Gastrocnemius medialis (tissue), 4 donors: ENCODE measurements at regions not wholly inside any gene's neighbourhood (a gene's known extent, or its start where the extent isn't known, plus 50 kb on each side); places are given as distances from the start of the nearest gene placed in this dataset.

Experiments
- POLR2A ChIP-seq, 2 donors: fragments of 450-650 bp; IDR thresholded peaks; one replicate each; pipeline ENCODE4 v1.6.1; 2017; ENCODE audit warnings: antibody characterized with exemption in 2 of 2, mild to moderate bottlenecking in 2 of 2, moderate library complexity in 2 of 2
- TF ChIP-seq, protein P1 (sequence below), 5 experiments: fragments of 450-650 bp in 3 of 5; fragments of 200-600 bp in 2 of 5; sonication (generic) in 2 of 5; IDR thresholded peaks in 4 of 5; conservative IDR thresholded peaks in 1 of 5; 1 replicate in 4 of 5; 2 replicates in 1 of 5; pipeline ENCODE4 v1.5.1; 2016 to 2019; ENCODE audit warnings: antibody characterized with exemption in 5 of 5, mild to moderate bottlenecking in 3 of 5, moderate library complexity in 3 of 5

DNA sequence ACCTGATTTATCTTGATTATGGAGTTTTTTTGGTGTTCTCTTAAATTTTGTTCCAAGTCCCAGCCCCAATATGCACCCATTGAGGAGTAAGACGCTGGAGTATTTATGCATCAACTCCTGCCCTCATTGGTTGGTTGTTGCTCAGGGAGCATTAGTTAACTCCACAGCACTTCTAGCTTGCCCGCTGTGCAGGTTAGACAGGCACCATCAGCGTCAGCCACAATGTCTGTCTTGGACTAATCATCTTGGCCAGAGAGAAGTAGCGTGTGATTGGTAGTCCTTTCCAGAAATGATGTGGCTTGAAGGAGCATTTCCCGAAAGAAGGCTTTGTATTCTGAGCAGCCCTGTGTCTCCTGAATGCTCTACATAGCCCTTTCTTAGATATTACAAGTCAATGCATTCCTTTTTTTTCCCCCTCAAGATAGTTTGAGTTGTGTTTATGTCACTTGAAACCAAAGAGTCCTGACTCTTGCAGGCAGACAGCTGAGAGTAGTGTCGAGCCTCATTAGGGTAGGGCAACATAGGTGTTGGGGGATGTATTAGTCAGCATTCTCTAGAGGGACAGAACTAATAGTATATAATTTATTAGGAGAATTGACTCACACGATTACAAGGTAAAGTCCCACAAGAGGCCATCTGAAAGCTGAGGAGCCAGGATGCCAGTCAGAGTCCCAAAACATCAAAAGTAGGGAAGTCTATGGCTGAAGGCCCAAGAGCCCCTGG lies 94.6 kb upstream of the RCN1 start:
- TF ChIP-seq POLR2A (IDR thresholded peaks at IDR 0.05): no peak
- TF ChIP-seq, protein P1, sequence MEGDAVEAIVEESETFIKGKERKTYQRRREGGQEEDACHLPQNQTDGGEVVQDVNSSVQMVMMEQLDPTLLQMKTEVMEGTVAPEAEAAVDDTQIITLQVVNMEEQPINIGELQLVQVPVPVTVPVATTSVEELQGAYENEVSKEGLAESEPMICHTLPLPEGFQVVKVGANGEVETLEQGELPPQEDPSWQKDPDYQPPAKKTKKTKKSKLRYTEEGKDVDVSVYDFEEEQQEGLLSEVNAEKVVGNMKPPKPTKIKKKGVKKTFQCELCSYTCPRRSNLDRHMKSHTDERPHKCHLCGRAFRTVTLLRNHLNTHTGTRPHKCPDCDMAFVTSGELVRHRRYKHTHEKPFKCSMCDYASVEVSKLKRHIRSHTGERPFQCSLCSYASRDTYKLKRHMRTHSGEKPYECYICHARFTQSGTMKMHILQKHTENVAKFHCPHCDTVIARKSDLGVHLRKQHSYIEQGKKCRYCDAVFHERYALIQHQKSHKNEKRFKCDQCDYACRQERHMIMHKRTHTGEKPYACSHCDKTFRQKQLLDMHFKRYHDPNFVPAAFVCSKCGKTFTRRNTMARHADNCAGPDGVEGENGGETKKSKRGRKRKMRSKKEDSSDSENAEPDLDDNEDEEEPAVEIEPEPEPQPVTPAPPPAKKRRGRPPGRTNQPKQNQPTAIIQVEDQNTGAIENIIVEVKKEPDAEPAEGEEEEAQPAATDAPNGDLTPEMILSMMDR (IDR thresholded peaks at IDR 0.05 in 4 of 5, conservative IDR thresholded peaks at IDR 0.05 in 1 of 5): no peak
